HG02798 (cell line): ENCODE measurements at regions not wholly inside any gene's neighbourhood (a gene's known extent, or its start where the extent isn't known, plus 50 kb on each side); places are given as distances from the start of the nearest gene placed in this dataset.

Experiments used
- ATAC-seq: cut with Tn5 transposase; IDR thresholded peaks from one replicate; pipeline ENCODE4 v1.9.1; 2021; ENCODE audit warnings: mild to moderate bottlenecking; ENCODE audit not compliant: unreplicated experiment, poor library complexity

- no peak for ATAC-seq
Measured at GRCh38 chr2:205937211-205937610, 148.8 kb downstream of the INO80D start.

- no peak for ATAC-seq
Measured at GRCh38 chr2:205936446-205936845, 149.5 kb downstream of the INO80D start.

DNA sequence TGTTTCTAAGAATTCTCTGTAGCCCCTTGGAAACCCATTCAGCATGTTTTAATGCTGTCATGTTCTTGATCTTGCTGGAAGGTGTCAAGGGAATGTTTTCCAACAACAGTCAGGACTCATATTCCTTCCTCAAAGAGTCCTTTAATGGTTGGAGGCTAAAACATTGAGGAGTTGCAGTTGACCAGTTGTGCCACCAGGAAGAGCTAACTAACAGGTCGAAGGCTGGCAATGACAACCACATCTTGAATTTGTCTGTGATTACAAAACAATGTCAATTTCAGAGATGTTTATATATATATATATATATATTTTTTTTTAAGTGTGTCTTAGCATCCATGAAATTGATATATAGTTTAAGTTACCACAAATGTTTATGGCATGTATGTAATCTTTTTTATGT is 151.5 kb downstream of the INO80D start:
- no peak for ATAC-seq

- ATAC-seq: no peak
Measured at GRCh38 chr2:205932861-205933260, 153.1 kb downstream of the INO80D start.

DNA sequence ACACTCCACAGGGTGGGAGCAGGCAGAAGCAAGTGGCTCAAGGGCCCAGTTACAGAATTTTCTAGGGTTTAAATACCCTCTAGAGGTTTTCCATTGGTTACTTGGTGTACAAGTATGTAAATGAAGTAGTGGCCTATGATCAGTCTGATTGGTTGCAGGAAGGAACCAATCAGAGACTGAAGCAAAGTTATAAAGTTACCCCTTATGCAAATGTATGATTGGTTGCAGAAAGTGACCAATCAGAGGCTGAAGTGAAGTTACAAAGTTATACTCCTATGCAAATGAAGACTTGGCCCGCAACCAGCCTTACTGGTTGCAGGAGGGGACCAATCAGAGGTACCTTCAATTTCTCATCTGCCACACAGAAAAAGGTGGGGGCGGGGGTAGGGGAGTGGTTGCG is 154.6 kb downstream of the INO80D start:
- no peak for ATAC-seq

GRCh38 chr2:205930209-205930608 is 155.8 kb downstream of the INO80D start:
- no peak for ATAC-seq

DNA sequence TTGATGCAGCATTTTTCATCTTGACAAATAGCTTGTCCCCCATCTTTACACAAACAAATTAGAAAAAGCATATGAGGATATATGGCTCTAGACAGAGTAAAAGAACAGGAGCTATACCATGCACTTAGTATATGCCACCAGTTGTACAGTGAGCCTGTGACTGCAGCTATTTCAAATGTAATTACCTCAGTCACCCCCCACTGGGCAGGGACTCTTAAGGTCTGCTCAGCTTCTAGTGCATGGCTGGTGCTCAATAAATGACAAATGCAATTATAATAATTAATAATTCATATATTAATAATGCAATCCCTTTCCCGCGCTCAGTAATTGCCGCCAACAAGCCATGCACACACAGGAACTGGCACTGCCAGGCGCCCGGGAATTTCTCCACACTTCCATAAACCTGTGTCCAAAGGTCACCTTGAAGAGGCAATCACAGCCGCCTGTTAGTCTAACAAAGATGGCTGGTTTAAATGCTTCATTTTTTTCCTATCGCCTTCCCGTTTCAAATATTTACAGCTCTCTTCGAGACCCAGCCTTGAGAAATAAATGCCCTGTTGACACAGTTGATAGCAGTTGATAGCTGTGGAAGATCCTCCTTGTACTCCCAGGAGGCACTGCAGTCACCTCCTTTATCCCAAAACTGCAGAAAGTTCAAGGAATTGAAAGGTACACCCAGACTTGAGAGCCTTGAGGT is 156.6 kb downstream of the INO80D start:
- no peak for ATAC-seq

DNA sequence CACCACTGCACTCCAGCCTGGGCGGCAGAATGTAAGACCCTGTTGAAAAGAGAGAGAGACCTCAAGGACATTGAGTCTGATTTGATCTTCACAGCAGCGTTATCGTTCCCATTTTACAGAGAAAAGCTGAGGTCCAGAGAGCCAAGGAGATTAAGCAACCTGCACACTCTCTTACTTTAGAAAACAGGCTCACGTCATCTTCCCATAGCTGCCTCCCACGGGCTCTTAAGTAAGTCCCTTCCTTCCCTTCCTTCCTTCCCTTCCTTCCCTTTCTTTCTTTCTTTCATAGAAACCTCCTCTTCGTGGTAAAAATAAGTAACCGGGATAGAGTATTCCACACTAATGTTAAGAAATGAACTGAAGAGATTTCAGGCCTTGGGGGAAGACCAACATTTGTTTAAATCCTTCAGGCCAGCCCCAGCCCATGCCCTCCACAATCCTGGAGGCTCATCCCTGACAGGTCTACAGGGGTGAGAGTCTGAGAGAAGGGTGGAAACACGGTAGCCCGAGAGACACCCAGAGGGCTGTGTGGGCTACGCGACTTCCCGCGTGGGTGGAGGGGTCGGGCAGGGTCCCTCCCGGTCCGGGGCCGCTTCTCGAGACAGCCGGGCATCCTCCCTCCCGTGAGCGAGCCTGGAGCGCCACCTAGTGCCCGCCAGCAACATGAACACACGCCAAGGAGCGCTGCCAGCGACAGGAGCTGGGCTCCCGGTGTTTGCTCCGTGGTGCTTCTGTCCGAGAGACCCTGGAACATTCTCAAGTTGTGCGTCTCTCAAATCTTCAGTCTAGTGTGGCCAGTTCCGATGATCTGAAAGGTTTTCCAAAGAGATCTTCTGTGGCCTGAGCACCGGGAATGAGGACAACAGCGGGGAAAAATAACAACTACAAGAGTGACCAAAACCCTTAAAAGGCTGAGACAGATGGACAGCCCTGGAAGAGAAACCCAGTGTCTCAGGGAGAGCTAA is 160.3 kb downstream of the INO80D start:
- peak; percentile 97 for ATAC-seq

DNA sequence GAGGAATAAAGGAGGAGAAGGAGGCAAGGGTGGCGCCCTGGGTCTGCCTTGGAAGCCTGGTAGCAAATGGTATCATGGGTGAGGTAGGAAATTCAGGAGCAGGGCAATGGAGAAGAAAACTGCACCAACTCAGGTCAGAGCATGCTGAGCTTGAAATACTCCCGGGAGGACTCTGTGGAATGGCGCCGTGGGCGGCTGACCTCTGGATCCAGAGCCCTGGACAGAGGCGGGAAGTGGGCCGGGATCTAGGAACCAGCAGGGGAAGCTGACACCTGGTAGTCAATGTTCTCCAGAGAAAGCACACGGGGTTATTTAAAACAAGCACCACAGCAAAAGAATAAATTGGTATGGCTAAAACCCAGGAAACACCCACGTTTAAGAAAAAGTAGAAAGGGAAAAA is 161.3 kb downstream of the INO80D start:
- no peak for ATAC-seq

GRCh38 chr2:205915130-205915524 is 170.8 kb downstream of the INO80D start:
- no peak for ATAC-seq

GRCh38 chr2:205914213-205915129 is 171.5 kb downstream of the INO80D start:
- no peak for ATAC-seq

GRCh38 chr2:205913668-205914067 is 172.3 kb downstream of the INO80D start:
- ATAC-seq: no peak

DNA sequence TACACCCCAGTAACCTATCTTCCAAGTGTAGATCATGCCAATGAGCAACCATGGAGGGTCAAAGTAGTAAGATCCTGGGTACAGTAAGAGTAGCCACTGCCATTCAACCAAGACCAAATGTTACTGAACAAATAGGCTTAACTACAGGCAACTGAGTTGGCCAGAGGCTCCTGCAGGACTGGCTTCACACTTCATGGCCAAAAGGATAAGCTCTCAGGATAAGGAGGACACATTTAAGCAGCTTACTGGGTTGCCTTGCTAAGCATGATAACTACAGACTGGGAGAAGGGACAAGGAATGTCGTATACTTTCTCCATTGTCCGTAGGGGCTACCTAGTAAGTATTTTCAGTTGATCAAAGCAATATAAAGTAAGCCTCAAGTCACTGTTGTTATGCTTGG is 174.7 kb downstream of the INO80D start:
- ATAC-seq: no peak

DNA sequence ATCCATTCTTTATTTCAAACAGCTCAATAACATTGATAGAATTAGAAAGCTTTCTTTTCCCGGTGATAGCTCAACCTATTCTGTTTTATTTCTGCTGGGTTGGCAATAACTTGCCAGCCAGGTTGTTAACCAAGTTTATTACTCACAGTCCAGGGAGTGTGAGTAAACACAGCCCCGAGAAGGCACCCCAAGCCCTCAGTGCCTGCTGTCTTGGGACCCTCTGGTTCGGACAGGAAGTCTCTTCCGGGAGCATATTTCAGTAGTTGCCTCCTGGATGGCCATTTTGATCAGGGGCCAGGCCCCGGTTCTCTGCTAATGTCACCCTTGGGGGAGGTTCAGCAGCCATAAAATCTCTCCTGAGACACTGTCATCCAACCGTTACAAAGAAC is 176.8 kb downstream of the INO80D start:
- ATAC-seq: no peak

- no peak for ATAC-seq
Measured at GRCh38 chr2:205908212-205909183, 177.5 kb downstream of the INO80D start.

DNA sequence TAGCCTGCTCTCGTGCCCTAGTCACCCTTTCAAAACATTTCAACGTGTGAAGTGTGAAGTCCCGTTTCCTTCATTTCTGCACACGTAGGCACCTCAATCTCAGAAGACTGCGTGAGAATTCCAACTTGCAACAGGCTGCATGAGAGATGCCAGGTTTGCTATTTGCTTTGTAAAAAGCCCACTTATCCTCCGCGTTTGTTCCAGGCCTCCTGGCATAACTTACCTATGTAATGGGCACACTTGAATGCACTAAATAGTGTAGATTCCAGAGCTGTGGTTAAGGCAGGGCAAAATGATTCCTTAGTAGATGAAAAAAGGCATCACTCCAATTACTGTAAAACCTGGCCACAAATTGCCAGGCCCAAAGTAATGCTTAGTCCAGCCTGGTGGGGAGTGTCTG is 179.6 kb downstream of the INO80D start:
- ATAC-seq: no peak

- no peak for ATAC-seq
Measured at GRCh38 chr2:205905576-205905975, 180.4 kb downstream of the INO80D start.

GRCh38 chr2:205904873-205905272 is 181.1 kb downstream of the INO80D start:
- ATAC-seq: no peak

- peak; percentile 92 for ATAC-seq
Measured at GRCh38 chr2:205903549-205904129, 182.3 kb downstream of the INO80D start.
